SK-N-SH (cell line): ENCODE measurements at regions not wholly inside any gene's neighbourhood (a gene's known extent, or its start where the extent isn't known, plus 50 kb on each side); places are given as distances from the start of the nearest gene placed in this dataset.

Experiments used
- CTCF ChIA-PET: fragments of 300-600, 350-600 bp; formaldehyde crosslinking; extraction: SDS; loops from one replicate; lab custom pipeline; 2021; lab: Yijun Ruan, JAX
- POLR2A ChIA-PET: fragments of 350-600 bp; sonication (Branson Sonifier 250); formaldehyde crosslinking; extraction: SDS; loops from one replicate; lab custom pipeline; 2020; ENCODE audit warnings: antibody characterized with exemption, inconsistent platforms; lab: Yijun Ruan, JAX
- DNase-seq: peaks from one replicate; pipeline ENCODE4 v3.0.0; 2012
- H2AFZ ChIP-seq: fragments of 200-600 bp; sonication (generic); 2 replicates; pipeline ENCODE4 v1.8.1; 2016; ENCODE audit warnings: antibody characterized with exemption, mild to moderate bottlenecking, low read depth
- H3F3A ChIP-seq: fragments of 200-600 bp; sonication (generic); replicated peaks from 2 replicates; pipeline ENCODE3; 2016; ENCODE audit warnings: antibody characterized with exemption, mild to moderate bottlenecking; ENCODE audit not compliant: insufficient read depth
- H3K27ac ChIP-seq, 2 experiments: fragments of 200-500 bp in 1 of 2; fragments of 200-600 bp in 1 of 2; sonication (Bioruptor generic) in 1 of 2; sonication (generic), shearing (Covaris generic) in 1 of 2; 2 replicates each; pipeline versions ENCODE4 v1.5.1 to v1.6.1; 2014 to 2016; ENCODE audit warnings: low read depth in 2 of 2, inconsistent platforms in 1 of 2, low read length in 1 of 2, mild to moderate bottlenecking in 1 of 2, mixed read lengths in 1 of 2
- H3K27me3 ChIP-seq: fragments of 200-600 bp; sonication (generic), shearing (Covaris generic); 2 replicates; pipeline ENCODE4 v1.6.1; 2016; ENCODE audit warnings: mixed run types; ENCODE audit not compliant: insufficient read depth
- H3K36me3 ChIP-seq, 2 experiments: fragments of 200-500 bp in 1 of 2; fragments of 200-600 bp in 1 of 2; sonication (Bioruptor generic) in 1 of 2; sonication (generic) in 1 of 2; replicated peaks in 1 of 2; 2 replicates each; pipeline versions ENCODE3 to v1.5.1; 2014 to 2016; ENCODE audit warnings: low read length in 1 of 2, mild to moderate bottlenecking in 1 of 2; ENCODE audit not compliant: insufficient read depth in 2 of 2, control insufficient read depth in 1 of 2
- H3K4me1 ChIP-seq, 2 experiments: fragments of 200-500 bp in 1 of 2; fragments of 200-600 bp in 1 of 2; sonication (Bioruptor generic) in 1 of 2; sonication (generic), shearing (Covaris generic) in 1 of 2; 2 replicates each; pipeline versions ENCODE4 v1.5.1 to v1.6.1; 2014 to 2016; ENCODE audit warnings: low read depth in 1 of 2, low read length in 1 of 2, mixed run types in 1 of 2; ENCODE audit not compliant: insufficient read depth in 2 of 2, control insufficient read depth in 1 of 2
- H3K4me2 ChIP-seq: fragments of 200-600 bp; sonication (generic), shearing (Covaris generic); 2 replicates; pipeline ENCODE4 v1.6.1; 2017; ENCODE audit warnings: mixed run types
- H3K4me3 ChIP-seq, 2 experiments: fragments of 200-500 bp in 1 of 2; fragments of 200-600 bp in 1 of 2; sonication (Bioruptor generic) in 1 of 2; sonication (generic), shearing (Covaris generic) in 1 of 2; 2 replicates each; pipeline versions ENCODE4 v1.5.1 to v1.8.1; 2014 to 2016; ENCODE audit warnings: low read depth in 2 of 2, inconsistent platforms in 1 of 2, low read length in 1 of 2, mild to moderate bottlenecking in 1 of 2, mixed read lengths in 1 of 2, moderate library complexity in 1 of 2
- H3K79me2 ChIP-seq: fragments of 200-600 bp; sonication (generic); 2 replicates; pipeline ENCODE4 v1.8.1; 2017; ENCODE audit warnings: mild to moderate bottlenecking; ENCODE audit not compliant: insufficient read depth
- H3K9ac ChIP-seq: fragments of 200-600 bp; sonication (generic); 2 replicates; pipeline ENCODE4 v1.6.1; 2017; ENCODE audit warnings: mixed run types
- H3K9me2 ChIP-seq: fragments of 200-600 bp; sonication (generic); 2 replicates; pipeline ENCODE4 v1.6.1; 2017; ENCODE audit warnings: mixed run types
- H3K9me3 ChIP-seq: fragments of 200-600 bp; sonication (generic); 2 replicates; pipeline ENCODE4 v1.6.1; 2017; ENCODE audit warnings: mixed run types, mild to moderate bottlenecking, moderate library complexity
- H4K20me1 ChIP-seq: fragments of 200-600 bp; sonication (generic); 2 replicates; pipeline ENCODE4 v1.6.1; 2017; ENCODE audit warnings: mild to moderate bottlenecking, mixed run types; ENCODE audit not compliant: insufficient read depth
- ELF1 ChIP-seq: IDR thresholded peaks from 2 replicates; pipeline ENCODE4 v1.4.0; 2012
- EP300 ChIP-seq, 2 experiments: IDR thresholded peaks; 2 replicates each; pipeline versions ENCODE4 v1.4.0 to v1.6.1; 2012; ENCODE audit warnings: borderline replicate concordance in 1 of 2, low read depth in 1 of 2, low read length in 1 of 2
- EZH2phosphoT487 ChIP-seq: fragments of 200-600 bp; sonication (generic); IDR thresholded peaks from 2 replicates; pipeline ENCODE4 v1.6.1; 2017; ENCODE audit warnings: low read depth, mixed run types, mild to moderate bottlenecking, antibody characterized with exemption, moderate library complexity, borderline replicate concordance
- FOXM1 ChIP-seq: IDR thresholded peaks from 2 replicates; pipeline ENCODE4 v1.4.0; 2012; ENCODE audit warnings: low read depth, mild to moderate bottlenecking
- GABPA ChIP-seq: IDR thresholded peaks from 2 replicates; pipeline ENCODE4 v1.4.0; 2012; ENCODE audit warnings: low read depth, mild to moderate bottlenecking
- JUND ChIP-seq: IDR thresholded peaks from 2 replicates; pipeline ENCODE4 v1.4.0; 2012
- MEF2A ChIP-seq: IDR thresholded peaks from 2 replicates; pipeline ENCODE4 v1.4.0; 2012; ENCODE audit warnings: low read depth, borderline replicate concordance
- NRF1 ChIP-seq: IDR thresholded peaks from 2 replicates; pipeline ENCODE4 v1.6.1; 2012; ENCODE audit warnings: low read depth, mild to moderate bottlenecking, low read length
- RCOR1 ChIP-seq: fragments of 150-350 bp; IDR thresholded peaks from 2 replicates; pipeline ENCODE4 v1.6.1; 2017; ENCODE audit warnings: antibody characterized with exemption, low read length
- SMC3 ChIP-seq: IDR thresholded peaks from 2 replicates; pipeline ENCODE4 v1.6.1; 2012; ENCODE audit warnings: low read depth, low read length, improper control_type of control experiment
- TAF1 ChIP-seq: IDR thresholded peaks from 2 replicates; pipeline ENCODE4 v1.6.1; 2012; ENCODE audit warnings: low read depth, mild to moderate bottlenecking, low read length, moderate library complexity, borderline replicate concordance
- whole genome bisulfite sequencing: methylation state at CpG from one replicate; pipeline ENCODE4 v1.1.6; 2017; ENCODE audit warnings: low lambda C conversion rate; 5-methylcytosine and 5-hydroxymethylcytosine counted together
- TF ChIP-seq, protein P1 (sequence below): IDR thresholded peaks from 2 replicates; pipeline ENCODE4; 2012
- TF ChIP-seq, protein P2 (sequence below): IDR thresholded peaks from 2 replicates; pipeline ENCODE4 v1.4.0; 2012; ENCODE audit warnings: low read depth, borderline replicate concordance
- TF ChIP-seq, protein P3 (sequence below): fragments of 150-350 bp; IDR thresholded peaks from 2 replicates; pipeline ENCODE4 v1.6.1; 2017; ENCODE audit warnings: antibody characterized with exemption, low read length, low read depth, borderline replicate concordance

DNA sequence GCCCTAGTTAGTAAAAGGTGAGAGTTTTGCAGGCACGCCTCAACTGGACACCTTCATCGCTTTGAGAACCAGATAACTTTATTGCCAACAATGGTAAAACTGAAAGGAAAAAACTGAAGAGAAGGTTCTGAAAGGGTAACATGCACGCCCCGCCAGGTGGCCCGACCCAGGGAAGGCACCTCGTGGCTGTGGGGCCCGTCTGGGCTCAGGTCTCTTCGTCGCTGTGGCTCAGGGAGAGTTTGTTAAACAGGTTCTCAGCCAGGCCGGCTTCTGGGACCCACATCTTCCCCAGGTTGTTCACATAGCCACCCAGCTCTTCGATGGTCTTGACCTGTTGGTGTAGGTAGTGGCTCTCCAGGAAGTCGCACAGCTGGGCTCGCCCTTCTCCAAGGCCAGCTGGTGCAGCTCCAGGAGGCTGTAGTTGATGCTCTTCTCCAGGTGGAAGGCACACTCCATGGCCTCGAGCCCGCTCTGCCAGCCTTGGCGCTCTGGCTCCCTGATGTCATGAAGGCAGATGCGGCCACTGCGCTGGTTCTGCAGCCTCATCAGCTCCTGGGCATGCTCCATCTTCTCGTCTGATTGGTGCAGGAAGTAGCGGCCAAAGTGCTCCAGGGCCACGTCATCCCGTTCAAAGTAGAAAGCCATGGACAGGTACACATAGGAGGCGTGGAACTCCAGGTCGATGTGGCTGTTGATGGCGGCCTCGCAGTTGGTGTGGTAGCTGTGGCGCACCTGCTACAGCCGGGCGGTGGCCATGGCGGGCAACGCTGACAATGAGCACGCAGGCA is 69.7 kb downstream of the FAM47C start:
- no peaks in the 10 kb centered on the region for H4K20me1 ChIP-seq
- TF ChIP-seq TAF1 (no peak), EP300 (IDR thresholded peaks at IDR 0.05; ENCODE audit: borderline replicate concordance in 1 of 2, low read depth in 1 of 2, low read length in 1 of 2) (no peak), NRF1 (no peak), JUND (no peak), ELF1 (no peak), FOXM1 (no peak), MEF2A (no peak), EZH2phosphoT487 (no peak)
- TF ChIP-seq, protein P1, sequence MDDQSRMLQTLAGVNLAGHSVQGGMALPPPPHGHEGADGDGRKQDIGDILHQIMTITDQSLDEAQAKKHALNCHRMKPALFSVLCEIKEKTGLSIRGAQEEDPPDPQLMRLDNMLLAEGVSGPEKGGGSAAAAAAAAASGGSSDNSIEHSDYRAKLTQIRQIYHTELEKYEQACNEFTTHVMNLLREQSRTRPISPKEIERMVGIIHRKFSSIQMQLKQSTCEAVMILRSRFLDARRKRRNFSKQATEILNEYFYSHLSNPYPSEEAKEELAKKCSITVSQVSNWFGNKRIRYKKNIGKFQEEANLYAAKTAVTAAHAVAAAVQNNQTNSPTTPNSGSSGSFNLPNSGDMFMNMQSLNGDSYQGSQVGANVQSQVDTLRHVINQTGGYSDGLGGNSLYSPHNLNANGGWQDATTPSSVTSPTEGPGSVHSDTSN = no peak
- TF ChIP-seq, protein P2, sequence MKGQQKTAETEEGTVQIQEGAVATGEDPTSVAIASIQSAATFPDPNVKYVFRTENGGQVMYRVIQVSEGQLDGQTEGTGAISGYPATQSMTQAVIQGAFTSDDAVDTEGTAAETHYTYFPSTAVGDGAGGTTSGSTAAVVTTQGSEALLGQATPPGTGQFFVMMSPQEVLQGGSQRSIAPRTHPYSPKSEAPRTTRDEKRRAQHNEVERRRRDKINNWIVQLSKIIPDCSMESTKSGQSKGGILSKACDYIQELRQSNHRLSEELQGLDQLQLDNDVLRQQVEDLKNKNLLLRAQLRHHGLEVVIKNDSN = no peak
- TF ChIP-seq, protein P3, sequence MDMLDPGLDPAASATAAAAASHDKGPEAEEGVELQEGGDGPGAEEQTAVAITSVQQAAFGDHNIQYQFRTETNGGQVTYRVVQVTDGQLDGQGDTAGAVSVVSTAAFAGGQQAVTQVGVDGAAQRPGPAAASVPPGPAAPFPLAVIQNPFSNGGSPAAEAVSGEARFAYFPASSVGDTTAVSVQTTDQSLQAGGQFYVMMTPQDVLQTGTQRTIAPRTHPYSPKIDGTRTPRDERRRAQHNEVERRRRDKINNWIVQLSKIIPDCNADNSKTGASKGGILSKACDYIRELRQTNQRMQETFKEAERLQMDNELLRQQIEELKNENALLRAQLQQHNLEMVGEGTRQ = no peak
- H3K27ac ChIP-seq = no peak overlapping the region
- CTCF ChIA-PET = no interaction called here
- 12% methylated on average over 23 of the region's 32 CpGs for WGBS
- no peak overlapping the region for H3K9ac ChIP-seq
- H3K9me3 ChIP-seq = no peaks in the 10 kb centered on the region
- H3K4me2 ChIP-seq = peak overlapping the region; percentile 24; the same call in 1 of the 2 replicates
- H3K4me3 ChIP-seq = 0 out of 4 replicates have a peak overlapping the region, but pooled peaks of 1 of the 2 experiments have one; percentile 3
- H3K27me3 ChIP-seq = no peaks in the 10 kb centered on the region; the same call in 1 of the 2 replicates
- POLR2A ChIA-PET = no interaction called here
- no peak for DNase-seq
- H3K4me1 ChIP-seq = no peaks in the 10 kb centered on the region
- H2AFZ ChIP-seq = peak overlapping the region; percentile 63; the same call in 1 of the 2 replicates
- no peaks in the 10 kb centered on the region for H3F3A ChIP-seq
- H3K9me2 ChIP-seq = no peaks in the 10 kb centered on the region
- no peaks in the 10 kb centered on the region for H3K36me3 ChIP-seq
- H3K79me2 ChIP-seq = no peaks in the 10 kb centered on the region

DNA sequence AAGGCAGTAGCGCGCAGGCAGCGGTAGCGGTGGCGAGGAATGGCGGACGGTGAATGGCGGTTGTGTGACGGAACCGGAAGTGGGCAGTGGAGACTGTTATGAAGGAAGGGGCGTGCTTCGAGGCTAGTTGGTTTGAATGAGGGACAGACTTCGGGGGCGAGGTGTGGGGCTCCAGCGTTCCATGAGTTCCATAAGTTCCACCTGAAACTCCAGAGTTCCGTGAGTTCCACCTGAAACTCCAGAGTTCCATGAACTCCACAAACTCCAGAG is 70.2 kb downstream of the FAM47C start:
- no peak overlapping the region for H3K27ac ChIP-seq
- WGBS = 50% methylated on average over 15 of the region's 16 CpGs
- H3K27me3 ChIP-seq = no peaks in the 10 kb centered on the region; the same call in 1 of the 2 replicates
- H3K9me2 ChIP-seq = no peaks in the 10 kb centered on the region
- H3K9me3 ChIP-seq = no peaks in the 10 kb centered on the region
- no peaks in the 10 kb centered on the region for H4K20me1 ChIP-seq
- no peak for TF ChIP-seq SMC3
- no peak for TF ChIP-seq RCOR1
- TF ChIP-seq, protein P3 = no peak
- TF ChIP-seq JUND = no peak
- TF ChIP-seq GABPA = no peak
- no peaks in the 10 kb centered on the region for H3F3A ChIP-seq
- no peak for DNase-seq
- no peak overlapping the region for H3K4me3 ChIP-seq
- H3K4me2 ChIP-seq = peak overlapping the region; percentile 24; the same call in 1 of the 2 replicates
- H3K36me3 ChIP-seq = no peaks in the 10 kb centered on the region
- H2AFZ ChIP-seq = 0 out of 2 replicates have a peak overlapping the region, but pooled peaks have one; percentile 63
- ChIA-PET POLR2A (no interaction called here), CTCF (no interaction called here)
- H3K79me2 ChIP-seq = no peaks in the 10 kb centered on the region
- no peak overlapping the region for H3K9ac ChIP-seq
- no peaks in the 10 kb centered on the region for H3K4me1 ChIP-seq
